Epithelial cell of proximal tubule (primary cell): ENCODE measurements at regions not wholly inside any gene's neighbourhood (a gene's known extent, or its start where the extent isn't known, plus 50 kb on each side); places are given as distances from the start of the nearest gene placed in this dataset.
A peak's percentile ranks its signal among the peaks of the same experiment; 100 is the strongest.

Source experiments
- DNase-seq: peaks from one replicate; pipeline ENCODE4 v3.0.0-alpha.2; 2011; ENCODE audit warnings: low read depth
- H3K4me3 ChIP-seq: 2 replicates; pipeline ENCODE4 v1.5.1; 2011; ENCODE audit warnings: low read depth, mild to moderate bottlenecking, low read length
- TF ChIP-seq, protein P1 (sequence below): conservative IDR thresholded peaks from 2 replicates; pipeline ENCODE4 v1.5.1; 2012; ENCODE audit warnings: low read depth, mild to moderate bottlenecking, low read length

DNA sequence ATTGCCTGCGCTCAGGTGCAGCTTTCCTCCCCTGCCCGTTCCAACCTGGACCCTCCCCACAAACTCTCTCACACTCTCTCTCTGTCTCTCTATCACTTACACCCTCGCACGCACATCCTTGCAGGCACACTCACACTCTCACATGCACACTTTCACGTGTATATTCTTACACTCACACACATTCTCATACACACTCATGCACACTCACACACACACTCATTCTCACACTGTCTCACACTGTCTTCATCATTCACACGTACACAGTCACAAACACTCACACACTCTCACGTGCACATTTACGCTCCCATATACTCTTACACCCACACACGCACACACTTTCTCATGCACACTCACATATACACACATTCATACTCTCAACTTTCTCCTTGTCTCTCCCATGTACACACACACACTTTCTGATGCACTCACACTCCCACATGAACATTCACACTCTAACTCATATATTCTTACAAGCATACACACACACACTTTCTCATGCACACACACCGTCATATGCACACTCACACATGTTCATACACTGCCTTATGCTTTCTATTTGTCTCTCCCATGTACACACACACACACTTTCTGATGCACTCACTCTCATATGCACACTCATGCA lies 229.3 kb downstream of the SNX18 start:
- no peak overlapping the region for H3K4me3 ChIP-seq
- no peak for DNase-seq
- TF ChIP-seq, protein P1, sequence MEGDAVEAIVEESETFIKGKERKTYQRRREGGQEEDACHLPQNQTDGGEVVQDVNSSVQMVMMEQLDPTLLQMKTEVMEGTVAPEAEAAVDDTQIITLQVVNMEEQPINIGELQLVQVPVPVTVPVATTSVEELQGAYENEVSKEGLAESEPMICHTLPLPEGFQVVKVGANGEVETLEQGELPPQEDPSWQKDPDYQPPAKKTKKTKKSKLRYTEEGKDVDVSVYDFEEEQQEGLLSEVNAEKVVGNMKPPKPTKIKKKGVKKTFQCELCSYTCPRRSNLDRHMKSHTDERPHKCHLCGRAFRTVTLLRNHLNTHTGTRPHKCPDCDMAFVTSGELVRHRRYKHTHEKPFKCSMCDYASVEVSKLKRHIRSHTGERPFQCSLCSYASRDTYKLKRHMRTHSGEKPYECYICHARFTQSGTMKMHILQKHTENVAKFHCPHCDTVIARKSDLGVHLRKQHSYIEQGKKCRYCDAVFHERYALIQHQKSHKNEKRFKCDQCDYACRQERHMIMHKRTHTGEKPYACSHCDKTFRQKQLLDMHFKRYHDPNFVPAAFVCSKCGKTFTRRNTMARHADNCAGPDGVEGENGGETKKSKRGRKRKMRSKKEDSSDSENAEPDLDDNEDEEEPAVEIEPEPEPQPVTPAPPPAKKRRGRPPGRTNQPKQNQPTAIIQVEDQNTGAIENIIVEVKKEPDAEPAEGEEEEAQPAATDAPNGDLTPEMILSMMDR = no peak

DNA sequence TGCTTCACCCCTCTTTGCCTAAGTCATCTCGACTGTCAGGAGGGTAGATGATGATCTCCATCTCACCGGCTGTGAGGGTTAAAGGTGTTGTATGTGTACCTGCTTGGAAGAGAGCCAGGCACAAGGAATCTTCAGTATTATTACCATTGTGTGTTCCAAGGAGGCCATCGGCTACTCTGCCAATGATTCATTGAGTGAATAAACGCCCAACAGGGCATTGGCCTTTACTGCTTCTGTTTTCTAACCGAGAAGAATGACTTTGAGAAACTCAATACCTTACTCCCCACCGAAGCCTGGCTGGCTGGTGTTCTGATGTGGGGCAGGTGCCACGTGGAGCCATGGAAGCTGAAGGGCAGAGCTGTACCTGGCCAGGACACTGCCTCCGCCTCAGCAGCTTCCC lies 228.8 kb downstream of the SNX18 start:
- H3K4me3 ChIP-seq = no peak overlapping the region
- TF ChIP-seq, protein P1 = no peak
- no peak for DNase-seq

DNA sequence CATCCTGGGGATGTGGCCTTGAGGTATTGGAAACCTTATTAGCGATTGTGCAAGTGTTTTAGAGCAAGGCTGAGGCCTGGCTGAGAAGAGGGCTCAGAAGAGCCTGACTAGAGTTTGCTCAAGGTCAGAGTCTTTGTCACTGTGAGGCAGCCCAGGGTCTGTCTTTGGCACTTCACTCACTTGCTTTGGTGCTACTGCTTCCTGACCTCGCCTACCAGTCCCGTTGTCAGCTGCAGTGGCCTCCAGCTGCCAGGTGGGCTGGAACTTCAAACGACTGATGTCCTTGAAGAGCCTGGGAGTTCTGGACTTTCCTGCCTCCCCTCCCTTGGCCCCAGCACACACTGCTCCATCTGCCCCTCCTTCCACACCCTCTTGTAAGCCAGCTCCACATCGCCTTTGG lies 228.0 kb downstream of the SNX18 start:
- TF ChIP-seq, protein P1 = no peak
- no peak overlapping the region for H3K4me3 ChIP-seq
- DNase-seq = no peak

DNA sequence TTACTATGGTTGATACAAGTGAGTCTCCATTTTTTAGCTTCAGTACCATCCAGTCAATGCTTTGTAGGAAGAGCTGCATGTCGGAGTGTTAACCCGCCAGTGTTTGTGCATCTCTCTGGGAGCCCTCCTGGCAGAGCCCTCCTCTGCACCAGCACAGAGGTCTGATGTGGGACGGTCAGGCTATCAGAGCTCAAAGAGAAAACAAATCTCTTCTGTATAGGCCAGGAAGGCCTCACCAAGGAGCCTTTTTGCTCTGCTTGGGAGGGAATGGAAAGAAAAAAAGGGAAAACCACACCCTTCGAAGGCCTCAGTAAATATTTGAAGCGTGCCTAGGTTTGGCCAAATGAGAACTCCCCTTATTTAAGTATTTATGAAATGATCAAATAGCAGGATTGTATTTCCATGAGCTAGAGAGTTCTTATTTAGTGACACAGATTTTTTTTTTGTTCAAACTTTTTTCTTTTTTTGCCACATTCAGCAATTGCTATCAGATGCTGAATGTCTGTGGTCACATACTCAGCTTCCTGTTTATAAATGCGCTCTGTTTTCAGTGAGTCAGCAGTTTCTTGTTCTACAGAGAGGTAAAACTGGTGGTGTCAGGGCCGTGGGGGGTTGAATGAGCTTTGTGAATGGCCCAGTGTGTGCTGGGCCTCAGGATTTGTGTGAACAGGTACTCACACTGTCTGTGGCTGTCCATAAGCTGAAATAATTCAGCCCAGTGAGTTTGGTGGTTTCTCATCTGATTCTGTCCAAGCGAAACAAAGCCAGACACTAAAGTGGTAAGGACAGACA lies 226.6 kb downstream of the SNX18 start:
- TF ChIP-seq, protein P1 = no peak
- peak; percentile 57 for DNase-seq
- H3K4me3 ChIP-seq = no peak overlapping the region

DNA sequence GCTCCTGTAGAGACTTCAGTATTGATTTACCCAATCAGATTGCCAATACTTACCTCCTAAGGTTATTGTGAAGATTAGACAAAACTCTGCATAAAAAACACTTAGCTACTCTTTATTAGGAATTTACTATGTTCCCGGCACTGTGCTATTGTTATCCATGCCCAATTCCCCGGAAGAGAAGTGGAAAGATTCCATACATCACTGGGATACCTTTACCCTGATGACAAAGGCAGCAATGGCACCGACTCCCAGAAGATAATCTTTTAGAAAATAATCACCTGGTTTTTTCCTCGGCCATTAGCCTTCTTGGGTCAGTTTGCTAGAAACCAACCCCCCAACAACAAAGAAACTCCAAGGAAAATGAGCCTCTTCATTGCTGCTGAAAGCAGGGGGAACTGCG lies 226.0 kb downstream of the SNX18 start:
- TF ChIP-seq, protein P1 = no peak
- H3K4me3 ChIP-seq = no peak overlapping the region
- DNase-seq = no peak

DNA sequence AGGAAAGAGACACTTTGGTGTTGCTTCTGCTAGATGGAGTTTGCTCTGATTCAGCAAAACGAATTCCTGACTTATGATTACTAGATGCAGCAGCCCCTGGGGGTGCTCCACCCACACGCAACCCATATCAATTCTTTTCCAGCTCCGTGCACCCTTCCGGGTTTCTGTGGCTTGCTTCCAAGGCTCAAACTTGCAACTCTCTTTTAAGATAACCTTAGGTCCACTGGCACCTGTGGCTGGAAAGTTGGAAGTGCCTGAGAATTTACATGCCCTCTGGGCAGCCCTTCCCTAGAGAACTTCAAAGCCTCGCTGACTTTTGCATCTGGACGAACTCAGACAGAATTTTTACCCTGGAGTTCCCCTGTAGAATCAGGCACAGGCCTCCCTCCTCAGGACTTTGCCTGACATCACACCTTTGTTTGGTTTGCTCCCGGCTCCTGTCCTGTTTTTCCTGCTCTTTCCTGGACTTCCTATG lies 224.9 kb downstream of the SNX18 start:
- TF ChIP-seq, protein P1 = peak; percentile 32
- no peak for DNase-seq

More for the DNA sequence above, 224.9 kb downstream of the SNX18 start:
- H3K4me3 ChIP-seq = no peak overlapping the region
